HUES64 (cell line): ENCODE measurements at regions not wholly inside any gene's neighbourhood (a gene's known extent, or its start where the extent isn't known, plus 50 kb on each side); places are given as distances from the start of the nearest gene placed in this dataset.
"Not testable (repeated sequence)": the region's sequence is repeated elsewhere in the genome, so short reads cannot be mapped to it uniquely, and the experiment has no call there.

Experiments used
- H3K27ac ChIP-seq: 2 replicates; pipeline ENCODE4 v1.7.0; 2013; ENCODE audit warnings: low read depth, low read length, inconsistent platforms
- H3K27me3 ChIP-seq: 2 replicates; pipeline ENCODE4 v1.6.1; 2013; ENCODE audit warnings: mild to moderate bottlenecking, low read length; ENCODE audit not compliant: insufficient read depth
- H3K36me3 ChIP-seq: 2 replicates; pipeline ENCODE4 v1.6.1; 2013; ENCODE audit warnings: mild to moderate bottlenecking, low read length; ENCODE audit not compliant: insufficient read depth
- H3K4me1 ChIP-seq: 2 replicates; pipeline ENCODE4 v1.6.1; 2013; ENCODE audit warnings: mild to moderate bottlenecking, low read length, moderate library complexity; ENCODE audit not compliant: insufficient read depth
- H3K4me3 ChIP-seq: 2 replicates; pipeline ENCODE4 v1.5.1; 2013; ENCODE audit warnings: mild to moderate bottlenecking, low read length, moderate library complexity
- H3K9ac ChIP-seq: 2 replicates; pipeline ENCODE4 v1.6.1; 2013; ENCODE audit warnings: mild to moderate bottlenecking, low read depth, low read length
- H3K9me3 ChIP-seq: 2 replicates; pipeline ENCODE4 v1.6.1; 2013; ENCODE audit warnings: low read depth, low read length; ENCODE audit not compliant: insufficient read depth
- WGBS: fragments of 150-250, 120-280 bp; methylation state at CpG from one replicate; pipeline ENCODE4 v1.1.7; 2013; ENCODE audit warnings: missing lambda C conversion rate; 5-methylcytosine and 5-hydroxymethylcytosine counted together

- WGBS, result 12% methylated on average over 7 of the region's 7 CpGs
- Histone ChIP-seq H3K27me3 (no peaks in the 10 kb centered on the region), H3K9ac (peak overlapping the region; percentile 81), H3K4me1 (peaks cover 30% of the 10 kb centered on the region), H3K4me3 (peak overlapping the region; percentile 49), H3K9me3 (no peaks in the 10 kb centered on the region), H3K27ac (peak overlapping the region; percentile 97), H3K36me3 (peaks cover 71% of the 10 kb centered on the region)
These were observed 120.2 kb downstream of the TLR5 start for GRCh38 chr1:223022641-223023473.

GRCh38 chr1:223023863-223024262 is 119.2 kb downstream of the TLR5 start:
- H3K27me3 ChIP-seq, result no peaks in the 10 kb centered on the region; the same call in 1 of the 2 replicates
- WGBS, result 32% methylated on average over 7 of the region's 7 CpGs
- H3K9ac ChIP-seq, result peak overlapping the region; percentile 81
- H3K4me3 ChIP-seq, result peak overlapping the region; percentile 49
- peak overlapping the region; percentile 97 for H3K27ac ChIP-seq
- H3K9me3 ChIP-seq, result no peaks in the 10 kb centered on the region
- peaks cover 30% of the 10 kb centered on the region for H3K4me1 ChIP-seq
- H3K36me3 ChIP-seq, result peaks cover 61% of the 10 kb centered on the region

- peak overlapping the region; percentile 97 for H3K27ac ChIP-seq
These were observed 118.6 kb downstream of the TLR5 start for GRCh38 chr1:223024486-223024885.

GRCh38 chr1:223025190-223025734 is 117.8 kb downstream of the TLR5 start:
- H3K36me3 ChIP-seq, result peaks cover 48% of the 10 kb centered on the region
- peak overlapping the region; percentile 65; the same call in 1 of the 2 replicates for H3K27ac ChIP-seq
- H3K4me3 ChIP-seq, result peak overlapping the region; percentile 42
- not testable (repeated sequence) for H3K27me3 ChIP-seq, H3K9me3 ChIP-seq
- 12% methylated on average over 4 of the region's 4 CpGs for WGBS
- 0 out of 2 replicates have a peak overlapping the region, but pooled peaks have one; percentile 44 for H3K9ac ChIP-seq
- H3K4me1 ChIP-seq, result peaks cover 29% of the 10 kb centered on the region

More at GRCh38 chr1:223024486-223024885, 118.6 kb downstream of the TLR5 start:
- Histone ChIP-seq H3K4me1 (peaks cover 30% of the 10 kb centered on the region), H3K36me3 (peaks cover 56% of the 10 kb centered on the region), H3K9ac (peak overlapping the region; percentile 81), H3K4me3 (peak overlapping the region; percentile 49)
- not testable (repeated sequence) for H3K9me3 ChIP-seq, H3K27me3 ChIP-seq
- WGBS, result 13% methylated on average over 3 of the region's 5 CpGs

- H3K9ac ChIP-seq, result peak overlapping the region; percentile 67
These were observed 116.4 kb downstream of the TLR5 start for GRCh38 chr1:223026639-223027038.

GRCh38 chr1:223029985-223030769 is 112.9 kb downstream of the TLR5 start:
- H3K4me3 ChIP-seq, result peak overlapping the region; percentile 47

More at GRCh38 chr1:223026639-223027038, 116.4 kb downstream of the TLR5 start:
- not testable (repeated sequence) for H3K27ac ChIP-seq, H3K27me3 ChIP-seq, H3K9me3 ChIP-seq
- Histone ChIP-seq H3K4me1 (peaks cover 36% of the 10 kb centered on the region), H3K36me3 (peaks cover 34% of the 10 kb centered on the region), H3K4me3 (peak overlapping the region; percentile 50)
- WGBS, result 4% methylated on average over 5 of the region's 5 CpGs

GRCh38 chr1:223030871-223031400 is 112.1 kb downstream of the TLR5 start:
- 10% methylated on average over 8 of the region's 8 CpGs for WGBS
- Histone ChIP-seq H3K4me3 (peak overlapping the region; percentile 47), H3K27me3 (no peaks in the 10 kb centered on the region; the same call in 1 of the 2 replicates), H3K4me1 (peaks cover 32% of the 10 kb centered on the region), H3K9me3 (no peaks in the 10 kb centered on the region), H3K36me3 (peaks cover 4% of the 10 kb centered on the region; the same call in 1 of the 2 replicates), H3K9ac (peak overlapping the region; percentile 74), H3K27ac (peak overlapping the region; percentile 98)

More at GRCh38 chr1:223029985-223030769, 112.9 kb downstream of the TLR5 start:
- Histone ChIP-seq H3K27ac (peak overlapping the region; percentile 98), H3K36me3 (peaks cover 8% of the 10 kb centered on the region), H3K9me3 (no peaks in the 10 kb centered on the region), H3K4me1 (peaks cover 32% of the 10 kb centered on the region), H3K9ac (peak overlapping the region; percentile 74), H3K27me3 (no peaks in the 10 kb centered on the region; the same call in 1 of the 2 replicates)
- WGBS, result 3% methylated on average over 5 of the region's 6 CpGs

- Histone ChIP-seq H3K27me3 (no peaks in the 10 kb centered on the region; the same call in 1 of the 2 replicates), H3K9ac (peak overlapping the region; percentile 74), H3K36me3 (no peaks in the 10 kb centered on the region), H3K4me1 (peaks cover 32% of the 10 kb centered on the region), H3K9me3 (no peaks in the 10 kb centered on the region), H3K4me3 (no peak overlapping the region), H3K27ac (peak overlapping the region; percentile 98)
- 68% methylated on average over 11 of the region's 11 CpGs for WGBS
These were observed 111.1 kb downstream of the TLR5 start for GRCh38 chr1:223031733-223032601.

GRCh38 chr1:223033658-223034057 is 109.4 kb downstream of the TLR5 start:
- Histone ChIP-seq H3K9me3 (no peaks in the 10 kb centered on the region), H3K4me1 (peaks cover 32% of the 10 kb centered on the region), H3K27ac (no peak overlapping the region), H3K27me3 (no peaks in the 10 kb centered on the region; the same call in 1 of the 2 replicates), H3K4me3 (no peak overlapping the region), H3K9ac (no peak overlapping the region), H3K36me3 (no peaks in the 10 kb centered on the region)
- 79% methylated on average over 3 of the region's 3 CpGs for WGBS

GRCh38 chr1:223034270-223034798 is 108.7 kb downstream of the TLR5 start:
- Histone ChIP-seq H3K9me3 (no peaks in the 10 kb centered on the region), H3K27ac (no peak overlapping the region), H3K27me3 (no peaks in the 10 kb centered on the region), H3K4me1 (peaks cover 32% of the 10 kb centered on the region), H3K4me3 (no peak overlapping the region), H3K36me3 (no peaks in the 10 kb centered on the region), H3K9ac (no peak overlapping the region)
- 91% methylated on average over 5 of the region's 5 CpGs for WGBS
